Neural cell (in vitro differentiated cells): ENCODE measurements at regions not wholly inside any gene's neighbourhood (a gene's known extent, or its start where the extent isn't known, plus 50 kb on each side); places are given as distances from the start of the nearest gene placed in this dataset.

Source experiments
- CTCF ChIP-seq: fragments of 450-650 bp; IDR thresholded peaks from 2 replicates; pipeline ENCODE4 v1.5.1; 2014; ENCODE audit warnings: antibody characterized with exemption, mild to moderate bottlenecking, moderate library complexity; ENCODE audit not compliant: poor library complexity, severe bottlenecking
- EP300 ChIP-seq: fragments of 450-650 bp; conservative IDR thresholded peaks from 2 replicates; pipeline ENCODE4 v1.6.1; 2014; ENCODE audit warnings: antibody characterized with exemption, mild to moderate bottlenecking, moderate library complexity; ENCODE audit not compliant: poor library complexity, severe bottlenecking
- EZH2 ChIP-seq: fragments of 200-600, 300-800 bp; shearing (Covaris generic), sonication (generic); IDR thresholded peaks from 2 replicates; pipeline ENCODE4 v1.6.1; 2014; ENCODE audit warnings: antibody characterized with exemption, low read length, borderline replicate concordance, mild to moderate bottlenecking; ENCODE audit not compliant: insufficient read depth, poor library complexity, severe bottlenecking
- MXI1 ChIP-seq: fragments of 450-650 bp; conservative IDR thresholded peaks from 2 replicates; pipeline ENCODE4 v1.6.1; 2014; ENCODE audit warnings: antibody characterized with exemption, mild to moderate bottlenecking; ENCODE audit not compliant: poor library complexity, severe bottlenecking
- POLR2AphosphoS5 ChIP-seq: IDR thresholded peaks from 2 replicates; pipeline ENCODE4 v1.6.1; 2012
- RAD21 ChIP-seq: fragments of 450-650 bp; conservative IDR thresholded peaks from 2 replicates; pipeline ENCODE4 v1.6.1; 2014; ENCODE audit warnings: antibody characterized with exemption, mild to moderate bottlenecking, moderate library complexity
- SMC3 ChIP-seq: fragments of 450-650 bp; conservative IDR thresholded peaks from 2 replicates; pipeline ENCODE4 v1.6.1; 2014; ENCODE audit warnings: antibody characterized with exemption, mild to moderate bottlenecking, moderate library complexity; ENCODE audit not compliant: poor library complexity
- TAF1 ChIP-seq: IDR thresholded peaks from 2 replicates; pipeline ENCODE4 v1.6.1; 2012; ENCODE audit warnings: low read depth
- TF ChIP-seq, protein P1 (sequence below): IDR thresholded peaks from 2 replicates; pipeline ENCODE4 v1.6.1; 2012; ENCODE audit warnings: borderline replicate concordance

- TF ChIP-seq POLR2AphosphoS5 (no peak), CTCF (no peak), RAD21 (no peak), EZH2 (no peak), EP300 (no peak), TAF1 (no peak), SMC3 (no peak), MXI1 (no peak)
- TF ChIP-seq, protein P1, sequence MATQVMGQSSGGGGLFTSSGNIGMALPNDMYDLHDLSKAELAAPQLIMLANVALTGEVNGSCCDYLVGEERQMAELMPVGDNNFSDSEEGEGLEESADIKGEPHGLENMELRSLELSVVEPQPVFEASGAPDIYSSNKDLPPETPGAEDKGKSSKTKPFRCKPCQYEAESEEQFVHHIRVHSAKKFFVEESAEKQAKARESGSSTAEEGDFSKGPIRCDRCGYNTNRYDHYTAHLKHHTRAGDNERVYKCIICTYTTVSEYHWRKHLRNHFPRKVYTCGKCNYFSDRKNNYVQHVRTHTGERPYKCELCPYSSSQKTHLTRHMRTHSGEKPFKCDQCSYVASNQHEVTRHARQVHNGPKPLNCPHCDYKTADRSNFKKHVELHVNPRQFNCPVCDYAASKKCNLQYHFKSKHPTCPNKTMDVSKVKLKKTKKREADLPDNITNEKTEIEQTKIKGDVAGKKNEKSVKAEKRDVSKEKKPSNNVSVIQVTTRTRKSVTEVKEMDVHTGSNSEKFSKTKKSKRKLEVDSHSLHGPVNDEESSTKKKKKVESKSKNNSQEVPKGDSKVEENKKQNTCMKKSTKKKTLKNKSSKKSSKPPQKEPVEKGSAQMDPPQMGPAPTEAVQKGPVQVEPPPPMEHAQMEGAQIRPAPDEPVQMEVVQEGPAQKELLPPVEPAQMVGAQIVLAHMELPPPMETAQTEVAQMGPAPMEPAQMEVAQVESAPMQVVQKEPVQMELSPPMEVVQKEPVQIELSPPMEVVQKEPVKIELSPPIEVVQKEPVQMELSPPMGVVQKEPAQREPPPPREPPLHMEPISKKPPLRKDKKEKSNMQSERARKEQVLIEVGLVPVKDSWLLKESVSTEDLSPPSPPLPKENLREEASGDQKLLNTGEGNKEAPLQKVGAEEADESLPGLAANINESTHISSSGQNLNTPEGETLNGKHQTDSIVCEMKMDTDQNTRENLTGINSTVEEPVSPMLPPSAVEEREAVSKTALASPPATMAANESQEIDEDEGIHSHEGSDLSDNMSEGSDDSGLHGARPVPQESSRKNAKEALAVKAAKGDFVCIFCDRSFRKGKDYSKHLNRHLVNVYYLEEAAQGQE, result no peak
These were observed 684.5 kb downstream of the GATA3 start for GRCh38 chr10:8738987-8739386.
